ENCODE measurements at regions not wholly inside any gene's neighbourhood (a gene's known extent, or its start where the extent isn't known, plus 50 kb on each side); places are given as distances from the start of the nearest gene placed in this dataset.

DNA sequence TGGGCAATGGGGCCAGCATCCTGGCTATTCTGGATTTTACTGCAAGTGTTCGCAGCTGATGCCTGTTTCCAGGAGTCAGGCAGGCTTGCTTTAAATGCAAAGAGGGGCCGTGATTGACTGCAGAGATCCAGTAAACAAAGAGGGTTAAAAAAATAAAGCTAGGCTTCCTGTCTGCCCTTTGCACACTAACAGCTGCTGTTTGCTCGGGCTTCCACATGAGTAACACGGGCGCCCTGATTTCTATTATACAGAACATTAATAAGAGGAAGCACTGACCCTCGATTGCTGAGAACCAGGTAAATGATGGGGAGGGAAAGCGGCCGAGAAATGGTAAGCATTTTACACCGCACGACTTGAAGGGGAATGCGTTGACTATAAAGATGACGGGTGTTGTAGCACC is 254.2 kb upstream of the ZNF507 start:
- H3K79me1 ChIP-seq (ENCODE audit: low read depth in 1 of 2, low read length in 2 of 2): no peaks in the 10 kb centered on the region
- H3K4me3 ChIP-seq (ENCODE audit: insufficient read depth, low read depth, low read length): no peak overlapping the region
- no peaks in the 10 kb centered on the region for H3K9me1 ChIP-seq (ENCODE audit: insufficient read depth, low read length)
- H2BK15ac ChIP-seq (ENCODE audit: low read depth, low read length): no peak overlapping the region
- no peak for TF ChIP-seq USF2 (IDR thresholded peaks at IDR 0.05; ENCODE audit: low read depth, low read length)
- TF ChIP-seq POLR2A (IDR thresholded peaks at IDR 0.05; ENCODE audit: low read depth, low read length): no peak
- TF ChIP-seq FOS (IDR thresholded peaks at IDR 0.05; ENCODE audit: low read depth, low read length): no peak
- TF ChIP-seq RCOR1 (IDR thresholded peaks at IDR 0.05; ENCODE audit: insufficient replicate concordance, low read length): no peak
- no peak for TF ChIP-seq SMC3 (IDR thresholded peaks at IDR 0.05; ENCODE audit: low read depth, low read length)
- TF ChIP-seq NFE2L2 (IDR thresholded peaks at IDR 0.05; ENCODE audit: low read depth, low read length): no peak
- TF ChIP-seq ELK1 (IDR thresholded peaks at IDR 0.05; ENCODE audit: borderline replicate concordance, low read depth, low read length): no peak
- no peak for TF ChIP-seq CTCF (conservative IDR thresholded peaks at IDR 0.05; ENCODE audit: low read depth, low read length)
- no peak for TF ChIP-seq BHLHE40 (IDR thresholded peaks at IDR 0.05; ENCODE audit: low read depth, low read length)
- no peak for TF ChIP-seq CHD1 (IDR thresholded peaks at IDR 0.05; ENCODE audit: low read depth, low read length)
- TF ChIP-seq RFX5 (IDR thresholded peaks at IDR 0.05; ENCODE audit: low read depth, low read length): no peak
- no peak for TF ChIP-seq MAZ (IDR thresholded peaks at IDR 0.05; ENCODE audit: borderline replicate concordance, low read depth, low read length)
- no peak for TF ChIP-seq RAD21 (IDR thresholded peaks at IDR 0.05; ENCODE audit: low read length)
- no peak for TF ChIP-seq MXI1 (IDR thresholded peaks at IDR 0.05; ENCODE audit: borderline replicate concordance, low read depth, low read length)
- TF ChIP-seq MAFK (IDR thresholded peaks at IDR 0.05; ENCODE audit: low read depth, low read length): no peak
- no peak overlapping the region for H2AK5ac ChIP-seq (ENCODE audit: low read depth, low read length)
- ChIA-PET POLR2A (ENCODE audit: unreplicated experiment) (no interaction called here), CTCF (no interaction called here)
- H2BK5ac ChIP-seq (ENCODE audit: low read depth, low read length, poor library complexity, severe bottlenecking): no peak overlapping the region
- ATAC-seq (ENCODE audit: low read depth) (no peak), DNase-seq (no peak)
- H3K9me3 ChIP-seq (ENCODE audit: control insufficient read depth, insufficient read depth, low read length): peaks cover 11% of the 10 kb centered on the region
- H2AK9ac ChIP-seq (replicated peaks; ENCODE audit: low read depth, low read length, poor library complexity): no peak overlapping the region
- H2BK20ac ChIP-seq (ENCODE audit: low read depth, low read length): no peak overlapping the region
- H3K9ac ChIP-seq (ENCODE audit: low read depth, low read length): no peak overlapping the region
- no peak overlapping the region for H3K4me2 ChIP-seq (ENCODE audit: low read depth, low read length)
- no peaks in the 10 kb centered on the region for H3K4me1 ChIP-seq (ENCODE audit: control insufficient read depth, insufficient read depth, low read length)
- no CpG with 5 or more reads among the region's 12 CpGs for WGBS, 2 experiments (ENCODE audit: extremely low coverage in 2 of 2, insufficient read length in 1 of 2)
- no peak overlapping the region for H2BK120ac ChIP-seq (ENCODE audit: low read depth, low read length)
- no peak overlapping the region for H4K5ac ChIP-seq (ENCODE audit: low read depth, low read length)
- H3K27me3 ChIP-seq (ENCODE audit: control insufficient read depth, insufficient read depth, low read length): no peaks in the 10 kb centered on the region
- no peak overlapping the region for H2AFZ ChIP-seq (replicated peaks; ENCODE audit: low read length, poor library complexity)
- in situ Hi-C loops (cut with MboI; ENCODE audit: low sequenced_read_pairs): no loop called here
- H3K27ac ChIP-seq (ENCODE audit: insufficient read depth, low read length): no peak overlapping the region
- H3K14ac ChIP-seq (replicated peaks; ENCODE audit: low read depth, low read length): no peak overlapping the region
- no peak overlapping the region for H4K8ac ChIP-seq (ENCODE audit: low read depth in 2 of 2, low read length in 2 of 2)
- H4K91ac ChIP-seq (ENCODE audit: insufficient read depth, low read depth, low read length): no peak overlapping the region
- H3K36me3 ChIP-seq (ENCODE audit: control insufficient read depth, insufficient read depth, low read length): no peaks in the 10 kb centered on the region
- no peak overlapping the region for H3K56ac ChIP-seq (ENCODE audit: extremely low read depth, insufficient read depth, low read length)
- no peak overlapping the region for H3K23ac ChIP-seq (ENCODE audit: low read depth, low read length)
- no peak overlapping the region for H3K18ac ChIP-seq (ENCODE audit: low read depth, low read length)
- H4K20me1 ChIP-seq (ENCODE audit: insufficient read depth, low read length): no peaks in the 10 kb centered on the region
- intact Hi-C loops (cut with micrococcal nuclease): no loop called here
- H3K4ac ChIP-seq (ENCODE audit: low read depth, low read length): no peak overlapping the region
- BruUV-seq (replicated peaks): no TSS peak
- dilution Hi-C loops (cut with HindIII; ENCODE audit: low sequenced_read_pairs, unreplicated experiment): no loop called here

Data from IMR-90 (cell line).